ENCODE measurements at regions not wholly inside any gene's neighbourhood (a gene's known extent, or its start where the extent isn't known, plus 50 kb on each side); places are given as distances from the start of the nearest gene placed in this dataset.

- no peak for DNase-seq (ENCODE audit: low spot score in 2 of 2)
- in situ Hi-C loops (cut with MboI; ENCODE audit: low sequenced_read_pairs) = no loop called here
- no peaks in the 10 kb centered on the region for H3K27me3 ChIP-seq (ENCODE audit: low read depth)
- H3K36me3 ChIP-seq (replicated peaks) = no peaks in the 10 kb centered on the region
- H3K4me3 ChIP-seq = no peak overlapping the region
- H3K9me3 ChIP-seq = no peaks in the 10 kb centered on the region
- H3K4me1 ChIP-seq = no peaks in the 10 kb centered on the region
Observed at GRCh38 chr5:40390281-40391149, 289.2 kb upstream of the PTGER4 start.

DNA sequence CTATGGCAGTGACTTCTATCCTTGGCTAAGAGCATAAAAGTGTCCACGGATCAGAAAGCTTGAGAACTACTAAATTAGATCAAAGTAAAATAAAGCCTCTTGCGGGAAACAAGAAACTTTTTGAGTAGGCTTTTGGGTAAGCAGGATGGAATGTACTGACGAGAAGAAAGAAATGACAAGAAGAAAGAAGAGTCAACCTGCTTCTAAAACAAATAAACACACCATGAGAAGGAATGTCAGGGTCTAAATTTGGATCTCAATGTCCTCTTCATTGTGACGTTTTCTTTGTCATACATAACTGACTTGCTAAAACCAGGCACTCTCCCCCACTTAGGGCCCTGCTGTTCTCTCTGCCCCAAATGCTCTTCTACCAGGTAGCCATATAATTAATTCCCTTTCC lies 290.1 kb upstream of the PTGER4 start:
- Histone ChIP-seq H3K4me1 (no peaks in the 10 kb centered on the region), H3K36me3 (replicated peaks) (no peaks in the 10 kb centered on the region), H3K4me3 (no peak overlapping the region), H3K27me3 (ENCODE audit: low read depth) (no peaks in the 10 kb centered on the region), H3K9me3 (no peaks in the 10 kb centered on the region)
- in situ Hi-C loops (cut with MboI; ENCODE audit: low sequenced_read_pairs) = no loop called here
- DNase-seq (ENCODE audit: low spot score in 2 of 2) = no peak

DNA sequence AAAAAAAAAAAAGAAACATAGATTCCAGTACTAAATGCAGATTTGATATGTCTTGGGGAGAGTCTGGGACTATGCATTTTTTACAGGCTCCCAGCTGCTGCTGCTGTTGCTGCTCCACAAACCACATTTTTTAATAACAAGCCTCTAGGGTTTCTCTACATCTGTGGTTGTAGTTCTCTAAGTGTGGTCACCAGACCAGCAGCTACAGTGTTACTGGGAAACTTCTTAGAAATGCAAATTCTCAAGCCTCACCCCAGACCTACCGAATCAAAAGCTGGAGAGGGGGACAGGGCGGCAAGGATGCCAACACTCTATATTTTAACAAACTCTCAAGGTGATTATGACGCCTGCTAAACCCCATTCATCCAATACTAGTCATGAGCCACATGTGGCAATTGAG lies 293.4 kb upstream of the PTGER4 start:
- no peaks in the 10 kb centered on the region for H3K36me3 ChIP-seq (replicated peaks)
- no peak for DNase-seq (ENCODE audit: low spot score in 2 of 2)
- no peaks in the 10 kb centered on the region for H3K9me3 ChIP-seq
- in situ Hi-C loops (cut with MboI; ENCODE audit: low sequenced_read_pairs) = no loop called here
- no peak overlapping the region for H3K4me3 ChIP-seq
- no peaks in the 10 kb centered on the region for H3K27me3 ChIP-seq (ENCODE audit: low read depth)
- H3K4me1 ChIP-seq = no peaks in the 10 kb centered on the region

DNA sequence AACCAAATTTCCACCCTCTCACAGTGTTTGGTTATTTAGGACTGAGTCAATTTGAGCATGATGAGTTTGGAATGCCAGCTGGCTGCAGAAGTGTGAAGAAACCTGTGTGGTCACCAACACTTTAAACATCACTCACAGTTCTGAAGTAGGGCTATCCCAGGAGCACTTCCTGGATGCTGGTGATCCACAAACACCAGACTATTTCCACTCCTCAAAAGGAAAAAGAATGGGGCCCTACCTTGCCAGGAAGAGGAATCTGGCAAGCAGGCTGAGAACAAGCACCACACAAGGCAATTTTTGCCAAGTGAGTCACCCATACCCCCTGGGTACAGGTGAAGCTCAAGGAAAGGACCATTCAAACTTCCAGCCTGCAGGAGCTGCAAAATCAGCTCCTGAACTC lies 294.2 kb upstream of the PTGER4 start:
- no peak for DNase-seq (ENCODE audit: low spot score in 2 of 2)
- H3K27me3 ChIP-seq (ENCODE audit: low read depth) = no peaks in the 10 kb centered on the region
- H3K9me3 ChIP-seq = no peaks in the 10 kb centered on the region
- H3K36me3 ChIP-seq (replicated peaks) = no peaks in the 10 kb centered on the region
- no peaks in the 10 kb centered on the region for H3K4me1 ChIP-seq
- in situ Hi-C loops (cut with MboI; ENCODE audit: low sequenced_read_pairs) = no loop called here
- no peak overlapping the region for H3K4me3 ChIP-seq

DNA sequence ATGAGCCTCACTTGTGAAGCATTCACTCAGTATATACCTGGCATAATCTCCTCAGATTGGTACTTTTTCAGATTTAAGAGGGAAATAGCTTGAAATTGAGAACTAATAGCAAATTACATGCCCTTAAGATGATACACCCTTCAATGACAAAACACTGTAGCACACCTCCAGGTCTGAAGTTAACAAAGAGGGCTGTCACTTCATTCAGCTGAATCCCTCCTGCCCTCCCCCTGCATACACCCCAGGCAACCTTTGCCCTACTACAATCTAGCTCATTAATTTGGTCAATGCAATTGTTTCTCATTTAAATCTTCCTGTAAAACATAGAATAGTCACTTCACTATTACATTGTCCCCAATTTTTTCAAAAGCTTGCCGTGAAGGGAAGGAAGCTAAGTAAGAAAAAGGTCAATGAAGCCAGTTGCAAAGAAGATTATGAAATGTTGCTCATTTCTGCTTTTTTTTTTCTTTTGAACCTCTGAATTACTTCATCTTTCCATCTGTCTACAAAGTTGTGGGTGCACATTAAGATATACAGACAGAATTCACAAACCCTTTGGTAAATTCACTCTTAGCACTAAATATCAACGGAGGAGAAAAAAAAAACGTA lies 294.8 kb upstream of the PTGER4 start:
- no peak for DNase-seq (ENCODE audit: low spot score in 2 of 2)
- Histone ChIP-seq H3K27me3 (ENCODE audit: low read depth) (no peaks in the 10 kb centered on the region), H3K9me3 (no peaks in the 10 kb centered on the region), H3K36me3 (replicated peaks) (no peaks in the 10 kb centered on the region), H3K4me1 (no peaks in the 10 kb centered on the region), H3K4me3 (no peak overlapping the region)
- in situ Hi-C loops (cut with MboI; ENCODE audit: low sequenced_read_pairs) = no loop called here

- no peak for DNase-seq (ENCODE audit: low spot score in 2 of 2)
- Histone ChIP-seq H3K4me1 (no peaks in the 10 kb centered on the region), H3K9me3 (no peaks in the 10 kb centered on the region), H3K36me3 (replicated peaks) (no peaks in the 10 kb centered on the region), H3K4me3 (no peak overlapping the region), H3K27me3 (ENCODE audit: low read depth) (no peaks in the 10 kb centered on the region)
- in situ Hi-C loops (cut with MboI; ENCODE audit: low sequenced_read_pairs) = no loop called here
Observed at GRCh38 chr5:40383749-40384651, 295.7 kb upstream of the PTGER4 start.

- Histone ChIP-seq H3K4me3 (no peak overlapping the region), H3K9me3 (no peaks in the 10 kb centered on the region), H3K27me3 (ENCODE audit: low read depth) (no peaks in the 10 kb centered on the region), H3K4me1 (no peaks in the 10 kb centered on the region), H3K36me3 (replicated peaks) (no peaks in the 10 kb centered on the region)
- in situ Hi-C loops (cut with MboI; ENCODE audit: low sequenced_read_pairs) = no loop called here
- no peak for DNase-seq (ENCODE audit: low spot score in 2 of 2)
Observed at GRCh38 chr5:40381676-40382363, 297.9 kb upstream of the PTGER4 start.

DNA sequence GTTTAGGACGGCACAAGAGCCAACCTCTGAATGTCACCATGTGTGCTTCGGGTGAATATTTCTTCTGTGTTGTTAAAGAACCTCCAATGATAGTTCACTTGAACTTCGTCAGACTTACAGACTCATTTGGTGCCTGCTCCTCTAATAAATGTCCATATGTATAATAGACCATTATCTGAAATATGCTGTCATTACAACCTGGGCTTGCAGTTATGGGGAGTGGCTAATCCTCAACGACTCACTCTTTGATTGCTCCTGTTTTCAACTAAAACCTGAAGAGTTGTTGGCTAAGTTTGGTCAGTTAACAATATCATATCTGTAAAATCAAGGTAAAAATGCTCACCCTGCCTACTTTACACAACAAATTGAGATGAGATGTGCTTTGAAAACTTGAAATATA lies 298.7 kb upstream of the PTGER4 start:
- DNase-seq (ENCODE audit: low spot score in 2 of 2) = no peak
- H3K4me1 ChIP-seq = no peaks in the 10 kb centered on the region
- no peaks in the 10 kb centered on the region for H3K36me3 ChIP-seq (replicated peaks)
- H3K4me3 ChIP-seq = no peak overlapping the region
- in situ Hi-C loops (cut with MboI; ENCODE audit: low sequenced_read_pairs) = no loop called here
- no peaks in the 10 kb centered on the region for H3K9me3 ChIP-seq
- no peaks in the 10 kb centered on the region for H3K27me3 ChIP-seq (ENCODE audit: low read depth)

- Histone ChIP-seq H3K9me3 (no peaks in the 10 kb centered on the region), H3K4me3 (no peak overlapping the region), H3K36me3 (replicated peaks) (no peaks in the 10 kb centered on the region), H3K4me1 (no peaks in the 10 kb centered on the region), H3K27me3 (ENCODE audit: low read depth) (no peaks in the 10 kb centered on the region)
- in situ Hi-C loops (cut with MboI; ENCODE audit: low sequenced_read_pairs) = no loop called here
- no peak for DNase-seq (ENCODE audit: low spot score in 2 of 2)
Observed at GRCh38 chr5:40378396-40379177, 301.1 kb upstream of the PTGER4 start.

- Histone ChIP-seq H3K27me3 (ENCODE audit: low read depth) (no peaks in the 10 kb centered on the region), H3K4me3 (no peak overlapping the region), H3K4me1 (no peaks in the 10 kb centered on the region), H3K36me3 (replicated peaks) (no peaks in the 10 kb centered on the region), H3K9me3 (no peaks in the 10 kb centered on the region)
- in situ Hi-C loops (cut with MboI; ENCODE audit: low sequenced_read_pairs) = no loop called here
- DNase-seq (ENCODE audit: low spot score in 2 of 2) = no peak
Observed at GRCh38 chr5:40376566-40376965, 303.1 kb upstream of the PTGER4 start.

DNA sequence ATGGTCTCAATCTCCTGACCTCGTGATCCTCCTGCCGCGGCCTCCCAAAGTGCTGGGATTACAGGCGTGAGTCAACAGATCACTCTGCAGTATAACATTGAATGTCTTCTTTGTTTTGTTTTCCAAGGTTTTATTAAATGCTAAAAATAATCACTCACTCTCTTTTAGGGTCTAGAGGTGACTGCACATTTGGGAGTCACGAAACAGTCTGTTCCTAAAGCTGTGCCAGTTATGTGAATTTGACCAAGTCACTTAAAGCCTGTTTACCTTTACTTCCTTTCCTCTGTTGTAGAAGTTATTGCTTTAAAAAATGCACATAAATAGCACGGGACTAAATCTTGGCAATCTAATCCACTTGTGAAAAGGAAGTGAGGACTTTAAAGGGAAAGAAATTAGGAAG lies 304.9 kb upstream of the PTGER4 start:
- Histone ChIP-seq H3K4me3 (no peak overlapping the region), H3K9me3 (no peaks in the 10 kb centered on the region), H3K4me1 (no peaks in the 10 kb centered on the region), H3K27me3 (ENCODE audit: low read depth) (no peaks in the 10 kb centered on the region), H3K36me3 (replicated peaks) (no peaks in the 10 kb centered on the region)
- no peak for DNase-seq (ENCODE audit: low spot score in 2 of 2)
- in situ Hi-C loops (cut with MboI; ENCODE audit: low sequenced_read_pairs) = no loop called here

- Histone ChIP-seq H3K4me1 (no peaks in the 10 kb centered on the region), H3K9me3 (no peaks in the 10 kb centered on the region), H3K36me3 (replicated peaks) (no peaks in the 10 kb centered on the region), H3K27me3 (ENCODE audit: low read depth) (no peaks in the 10 kb centered on the region), H3K4me3 (no peak overlapping the region)
- in situ Hi-C loops (cut with MboI; ENCODE audit: low sequenced_read_pairs) = no loop called here
- DNase-seq (ENCODE audit: low spot score in 2 of 2) = no peak
Observed at GRCh38 chr5:40368200-40368599, 311.5 kb upstream of the PTGER4 start.

DNA sequence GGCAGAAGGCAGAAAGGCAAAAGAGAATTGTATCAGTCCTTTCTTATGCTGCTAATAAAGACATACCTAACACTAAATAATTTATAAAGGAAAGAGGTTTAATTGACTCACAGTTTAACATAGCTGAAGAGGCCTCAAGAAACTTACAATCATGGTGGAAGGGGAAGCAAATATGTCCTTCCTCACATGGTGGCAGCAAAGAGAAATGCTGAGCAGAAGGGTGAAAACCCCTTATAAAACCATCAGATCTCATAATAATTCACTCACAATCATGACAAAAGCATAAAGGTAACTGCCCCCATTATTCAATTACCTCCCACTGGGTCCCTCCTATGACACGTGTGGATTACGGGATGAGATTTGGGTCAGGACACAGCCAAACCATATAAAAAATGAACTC lies 312.5 kb upstream of the PTGER4 start:
- H3K27me3 ChIP-seq (ENCODE audit: low read depth) = no peaks in the 10 kb centered on the region
- H3K4me1 ChIP-seq = no peaks in the 10 kb centered on the region
- DNase-seq (ENCODE audit: low spot score in 2 of 2) = no peak
- in situ Hi-C loops (cut with MboI; ENCODE audit: low sequenced_read_pairs) = no loop called here
- no peaks in the 10 kb centered on the region for H3K36me3 ChIP-seq (replicated peaks)
- H3K9me3 ChIP-seq = no peaks in the 10 kb centered on the region
- no peak overlapping the region for H3K4me3 ChIP-seq

Data from HAP-1 (cell line).